Kidney epithelial cell (primary cell): ENCODE measurements at regions not wholly inside any gene's neighbourhood (a gene's known extent, or its start where the extent isn't known, plus 50 kb on each side); places are given as distances from the start of the nearest gene placed in this dataset.

ENCODE experiments used
- DNase-seq: peaks from one replicate; pipeline ENCODE4 v3.0.0-alpha.2; 2010; ENCODE audit warnings: low read depth
- H3K27me3 ChIP-seq: 2 replicates; pipeline ENCODE4 v1.6.0; 2011; ENCODE audit warnings: low read length; ENCODE audit not compliant: control insufficient read depth, insufficient read depth
- H3K36me3 ChIP-seq: 2 replicates; pipeline ENCODE4 v1.5.1; 2011; ENCODE audit warnings: low read length; ENCODE audit not compliant: control insufficient read depth, insufficient read depth
- H3K4me3 ChIP-seq: 2 replicates; pipeline ENCODE4 v1.5.1; 2011; ENCODE audit warnings: low read depth, mild to moderate bottlenecking, control low read depth, low read length
- TF ChIP-seq, protein P1 (sequence below): IDR thresholded peaks from 2 replicates; pipeline ENCODE4 v1.5.1; 2011; ENCODE audit warnings: mild to moderate bottlenecking, moderate library complexity, low read length, control low read depth, inconsistent platforms; ENCODE audit not compliant: insufficient read depth, poor library complexity, severe bottlenecking

DNA sequence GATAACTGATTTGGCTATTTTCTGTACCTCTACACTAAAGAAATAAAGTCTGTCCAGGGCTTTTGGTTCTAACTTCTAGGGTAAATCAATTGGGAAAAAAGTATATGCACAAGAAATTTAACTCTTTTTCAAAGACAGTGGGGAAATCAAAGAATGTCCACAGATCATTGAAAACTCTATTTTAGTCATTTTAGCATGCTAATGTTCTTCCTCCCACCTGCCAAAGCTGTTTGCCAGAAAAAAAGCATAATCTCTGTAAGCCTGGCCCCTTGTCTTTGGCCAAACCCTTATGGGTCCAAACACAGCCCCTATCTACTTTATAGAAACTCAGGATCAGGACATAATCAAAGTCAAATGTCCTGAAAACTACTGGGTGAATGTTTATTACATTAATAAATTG is 302.2 kb upstream of the ESRRG start:
- TF ChIP-seq, protein P1, sequence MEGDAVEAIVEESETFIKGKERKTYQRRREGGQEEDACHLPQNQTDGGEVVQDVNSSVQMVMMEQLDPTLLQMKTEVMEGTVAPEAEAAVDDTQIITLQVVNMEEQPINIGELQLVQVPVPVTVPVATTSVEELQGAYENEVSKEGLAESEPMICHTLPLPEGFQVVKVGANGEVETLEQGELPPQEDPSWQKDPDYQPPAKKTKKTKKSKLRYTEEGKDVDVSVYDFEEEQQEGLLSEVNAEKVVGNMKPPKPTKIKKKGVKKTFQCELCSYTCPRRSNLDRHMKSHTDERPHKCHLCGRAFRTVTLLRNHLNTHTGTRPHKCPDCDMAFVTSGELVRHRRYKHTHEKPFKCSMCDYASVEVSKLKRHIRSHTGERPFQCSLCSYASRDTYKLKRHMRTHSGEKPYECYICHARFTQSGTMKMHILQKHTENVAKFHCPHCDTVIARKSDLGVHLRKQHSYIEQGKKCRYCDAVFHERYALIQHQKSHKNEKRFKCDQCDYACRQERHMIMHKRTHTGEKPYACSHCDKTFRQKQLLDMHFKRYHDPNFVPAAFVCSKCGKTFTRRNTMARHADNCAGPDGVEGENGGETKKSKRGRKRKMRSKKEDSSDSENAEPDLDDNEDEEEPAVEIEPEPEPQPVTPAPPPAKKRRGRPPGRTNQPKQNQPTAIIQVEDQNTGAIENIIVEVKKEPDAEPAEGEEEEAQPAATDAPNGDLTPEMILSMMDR, result no peak
- Histone ChIP-seq H3K36me3 (no peaks in the 10 kb centered on the region), H3K27me3 (no peaks in the 10 kb centered on the region), H3K4me3 (no peak overlapping the region)
- DNase-seq, result no peak

DNA sequence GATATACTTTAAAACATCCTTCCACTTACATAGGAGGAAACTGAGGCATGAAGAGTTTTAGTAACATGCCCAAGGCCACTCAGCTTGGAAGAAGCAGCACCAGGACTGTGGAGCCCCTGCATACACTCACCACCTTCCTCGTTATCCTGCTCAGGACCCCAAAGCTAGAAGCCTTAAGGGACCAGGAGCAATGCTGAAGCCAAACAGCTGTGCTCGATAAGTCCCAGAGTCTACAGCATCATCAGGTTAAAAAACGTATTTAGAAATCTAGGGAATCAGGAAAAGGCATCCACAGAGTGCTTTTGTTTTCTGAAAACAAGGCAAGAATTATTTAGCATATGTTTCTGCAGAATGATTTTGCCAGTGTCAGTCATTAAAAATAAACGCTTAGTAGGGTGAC is 301.7 kb upstream of the ESRRG start:
- Histone ChIP-seq H3K4me3 (no peak overlapping the region), H3K36me3 (no peaks in the 10 kb centered on the region), H3K27me3 (no peaks in the 10 kb centered on the region)
- TF ChIP-seq, protein P1, result no peak
- DNase-seq, result no peak

DNA sequence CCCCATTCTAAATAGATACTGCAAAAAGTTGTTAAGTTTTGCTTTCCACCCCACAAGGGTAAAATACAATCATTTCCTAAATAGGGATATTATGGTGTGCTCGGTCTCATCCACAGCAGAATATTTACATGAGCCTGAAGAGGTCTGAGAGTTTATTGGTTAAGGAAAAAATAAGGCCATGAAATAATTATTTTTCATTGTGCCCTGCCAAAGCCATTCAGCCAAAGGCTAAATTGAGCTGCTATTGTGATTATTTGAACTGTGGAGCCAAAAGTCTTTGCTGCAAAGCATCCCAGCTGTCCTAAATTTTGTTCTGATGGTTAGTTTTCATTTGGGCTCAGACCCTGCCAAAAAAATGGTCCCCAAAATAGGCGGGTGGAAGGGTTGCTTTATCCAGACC is 298.7 kb upstream of the ESRRG start:
- Histone ChIP-seq H3K27me3 (no peaks in the 10 kb centered on the region), H3K4me3 (no peak overlapping the region), H3K36me3 (no peaks in the 10 kb centered on the region)
- DNase-seq, result no peak
- TF ChIP-seq, protein P1, result no peak

DNA sequence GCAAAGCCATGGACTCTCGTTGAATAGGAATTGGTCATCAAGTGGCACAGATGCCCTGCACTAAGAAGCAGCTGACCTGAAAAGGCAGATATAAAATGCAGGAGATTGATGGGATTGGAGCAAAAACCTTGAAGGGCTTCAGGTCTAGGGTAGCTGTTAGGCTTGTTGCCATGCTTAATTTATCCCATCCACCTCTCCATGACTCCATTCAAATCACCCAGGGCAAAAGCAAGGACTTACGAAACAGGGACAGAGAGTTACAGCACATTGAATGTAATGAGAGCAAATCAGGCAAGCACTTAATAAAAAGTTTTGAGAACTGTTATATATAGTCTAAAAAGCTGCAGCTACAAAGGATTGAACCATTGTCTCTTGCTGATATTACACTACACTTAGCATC is 298.2 kb upstream of the ESRRG start:
- Histone ChIP-seq H3K36me3 (no peaks in the 10 kb centered on the region), H3K4me3 (no peak overlapping the region)
- no peak for DNase-seq

DNA sequence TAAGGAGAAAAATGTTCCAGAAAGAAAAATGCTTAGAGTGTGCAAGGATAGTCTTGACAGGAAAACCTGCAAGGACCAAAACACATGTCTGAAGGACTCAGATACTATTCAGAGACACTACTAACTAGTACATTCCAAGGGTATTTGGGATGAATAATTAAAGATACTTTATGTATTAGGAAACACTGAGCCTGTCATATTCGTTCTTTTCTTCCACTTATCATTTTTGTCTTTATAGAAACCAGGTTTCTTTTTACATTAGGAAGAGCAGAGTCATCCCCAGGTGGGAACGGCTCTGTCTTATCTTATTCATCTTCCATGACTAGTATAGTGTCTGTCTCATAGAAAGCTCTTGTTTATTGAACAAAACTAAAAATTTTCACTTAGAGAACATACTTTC is 296.2 kb upstream of the ESRRG start:
- Histone ChIP-seq H3K36me3 (no peaks in the 10 kb centered on the region), H3K4me3 (no peak overlapping the region), H3K27me3 (no peaks in the 10 kb centered on the region)
- no peak for DNase-seq
- TF ChIP-seq, protein P1, result no peak

More for the DNA sequence above, 298.2 kb upstream of the ESRRG start:
- no peaks in the 10 kb centered on the region for H3K27me3 ChIP-seq
- TF ChIP-seq, protein P1, result no peak

DNA sequence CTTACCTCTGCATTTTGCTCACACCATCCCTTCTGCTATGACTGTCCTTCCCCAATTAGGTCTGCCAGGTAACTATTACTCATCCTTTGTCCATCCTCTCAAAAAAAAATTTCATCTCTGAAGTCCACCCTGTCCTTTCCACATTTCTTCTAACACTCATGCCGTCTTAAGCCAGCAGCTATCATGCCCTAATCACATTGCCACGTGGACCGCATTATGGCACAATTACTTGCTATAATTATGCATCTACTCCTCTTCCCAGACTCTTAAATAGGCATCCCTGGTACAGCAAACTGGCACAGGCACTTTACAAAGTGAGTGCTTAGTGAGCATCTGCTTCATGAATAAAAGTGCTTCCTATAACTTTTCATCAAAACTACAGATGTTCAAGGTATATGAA is 295.4 kb upstream of the ESRRG start:
- TF ChIP-seq, protein P1, result no peak
- DNase-seq, result no peak

More for the DNA sequence above, 295.4 kb upstream of the ESRRG start:
- Histone ChIP-seq H3K27me3 (no peaks in the 10 kb centered on the region), H3K4me3 (no peak overlapping the region), H3K36me3 (no peaks in the 10 kb centered on the region)
